ENCODE measurements at regions not wholly inside any gene's neighbourhood (a gene's known extent, or its start where the extent isn't known, plus 50 kb on each side); places are given as distances from the start of the nearest gene placed in this dataset.

DNA sequence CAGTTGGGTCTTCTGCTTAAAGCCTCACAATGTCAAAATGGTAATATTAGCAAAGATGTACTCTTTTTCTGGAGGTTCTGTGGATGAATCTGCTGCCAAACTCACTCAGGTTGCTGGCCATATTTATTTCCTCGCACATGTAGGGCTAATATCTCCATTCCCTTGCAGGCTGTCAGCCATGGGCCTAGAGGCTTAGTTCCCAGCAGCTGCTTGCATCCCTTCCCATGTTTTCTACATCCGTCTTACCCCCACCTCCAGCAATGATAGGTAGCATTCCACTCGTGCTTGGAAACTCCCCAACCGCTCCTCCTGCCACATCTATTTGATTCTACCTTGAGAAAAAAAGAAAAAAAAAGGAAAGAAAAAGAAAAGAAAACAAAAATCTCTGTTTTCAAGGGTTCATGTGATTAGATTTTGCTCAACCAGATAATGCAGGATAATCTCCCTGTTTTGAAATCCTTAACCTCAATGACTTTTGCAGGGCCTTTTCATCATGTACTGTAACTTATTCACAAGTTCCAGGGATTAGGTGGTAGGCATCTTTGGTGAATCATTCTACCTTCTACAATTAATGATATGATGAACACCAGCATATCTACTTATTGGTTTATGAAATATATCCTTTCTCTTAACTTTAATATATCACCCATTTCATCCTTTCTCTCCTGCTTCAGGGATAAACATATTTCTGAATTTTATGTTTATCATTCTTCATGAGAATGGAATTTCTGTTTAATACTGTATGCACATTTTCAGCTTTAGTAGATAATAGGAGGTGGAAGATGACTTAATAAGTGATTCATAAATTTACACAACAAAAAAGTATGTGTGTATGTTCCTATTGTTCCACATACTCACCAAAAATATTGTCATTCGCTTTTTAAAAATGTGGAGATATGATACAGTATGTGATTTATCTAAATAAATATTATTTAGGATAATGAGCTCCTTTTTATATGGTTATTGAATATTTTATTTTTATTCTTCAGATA, 931.9 kb downstream of the SLITRK5 start:
- no peak for ATAC-seq
- H4K20me1 ChIP-seq (ENCODE audit: insufficient read depth), result no peaks in the 10 kb centered on the region
- no peaks in the 10 kb centered on the region for H3K9me2 ChIP-seq (ENCODE audit: insufficient read depth)
- no peak overlapping the region for H3K27ac ChIP-seq (ENCODE audit: low read depth, low read length)
- no peak overlapping the region for H3K9ac ChIP-seq (ENCODE audit: low read length)
- no peak overlapping the region for H3K4me3 ChIP-seq (replicated peaks in 1 of 2; ENCODE audit: low read depth in 1 of 2, low read length in 2 of 2)
- no peaks in the 10 kb centered on the region for H3K4me1 ChIP-seq (ENCODE audit: control insufficient read depth in 1 of 2, insufficient read depth in 2 of 2, low read length in 2 of 2)
- CTCF ChIA-PET, result no interaction called here
- no peak overlapping the region for H2AFZ ChIP-seq (ENCODE audit: low read depth, low read length, poor library complexity, severe bottlenecking)
- H3K36me3 ChIP-seq (ENCODE audit: control insufficient read depth in 1 of 2, insufficient read depth in 2 of 2, low read length in 2 of 2), result no peaks in the 10 kb centered on the region
- H3K79me2 ChIP-seq (ENCODE audit: insufficient read depth, low read length), result no peaks in the 10 kb centered on the region
- POLR2A ChIA-PET, result no interaction called here
- BruUV-seq (replicated peaks), result no TSS peak
- H3K27me3 ChIP-seq (ENCODE audit: insufficient read depth, low read length), result no peaks in the 10 kb centered on the region
- DNase-seq (ENCODE audit: low read depth, low spot score), result no peak
- intact Hi-C loops (cut with micrococcal nuclease), result no loop called here
- no peaks in the 10 kb centered on the region for H3K9me3 ChIP-seq (ENCODE audit: control insufficient read depth in 1 of 2, insufficient read depth in 1 of 2, low read depth in 1 of 2, low read length in 2 of 2)
- RAD21 ChIA-PET (ENCODE audit: low non-redundant PET in 1 of 2, low total read pairs in 2 of 2, uncharacterized antibody in 2 of 2, unreplicated experiment in 2 of 2), result no interaction called here
- no peak overlapping the region for H3K4me2 ChIP-seq (ENCODE audit: low read length)
- TF ChIP-seq EZH2 (IDR thresholded peaks at IDR 0.05), result no peak
- TF ChIP-seq ZFX (IDR thresholded peaks at IDR 0.05), result no peak
- no peak for TF ChIP-seq CEBPB (IDR thresholded peaks at IDR 0.05; ENCODE audit: low read depth)
- no peak for TF ChIP-seq TCF7L2 (IDR thresholded peaks at IDR 0.05; ENCODE audit: borderline replicate concordance, extremely low read depth, insufficient read depth, insufficient read length)
- TF ChIP-seq EZH2phosphoT487 (IDR thresholded peaks at IDR 0.05; ENCODE audit: borderline replicate concordance), result no peak
- TF ChIP-seq POLR2A (IDR thresholded peaks at IDR 0.05; ENCODE audit: borderline replicate concordance, extremely low read depth, insufficient read depth, insufficient read length), result no peak
- no peak for TF ChIP-seq FOSL1 (IDR thresholded peaks at IDR 0.05; ENCODE audit: low read depth)
- TF ChIP-seq, protein P1, sequence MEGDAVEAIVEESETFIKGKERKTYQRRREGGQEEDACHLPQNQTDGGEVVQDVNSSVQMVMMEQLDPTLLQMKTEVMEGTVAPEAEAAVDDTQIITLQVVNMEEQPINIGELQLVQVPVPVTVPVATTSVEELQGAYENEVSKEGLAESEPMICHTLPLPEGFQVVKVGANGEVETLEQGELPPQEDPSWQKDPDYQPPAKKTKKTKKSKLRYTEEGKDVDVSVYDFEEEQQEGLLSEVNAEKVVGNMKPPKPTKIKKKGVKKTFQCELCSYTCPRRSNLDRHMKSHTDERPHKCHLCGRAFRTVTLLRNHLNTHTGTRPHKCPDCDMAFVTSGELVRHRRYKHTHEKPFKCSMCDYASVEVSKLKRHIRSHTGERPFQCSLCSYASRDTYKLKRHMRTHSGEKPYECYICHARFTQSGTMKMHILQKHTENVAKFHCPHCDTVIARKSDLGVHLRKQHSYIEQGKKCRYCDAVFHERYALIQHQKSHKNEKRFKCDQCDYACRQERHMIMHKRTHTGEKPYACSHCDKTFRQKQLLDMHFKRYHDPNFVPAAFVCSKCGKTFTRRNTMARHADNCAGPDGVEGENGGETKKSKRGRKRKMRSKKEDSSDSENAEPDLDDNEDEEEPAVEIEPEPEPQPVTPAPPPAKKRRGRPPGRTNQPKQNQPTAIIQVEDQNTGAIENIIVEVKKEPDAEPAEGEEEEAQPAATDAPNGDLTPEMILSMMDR (IDR thresholded peaks at IDR 0.05 in 2 of 3, conservative IDR thresholded peaks at IDR 0.05 in 1 of 3; ENCODE audit: borderline replicate concordance in 1 of 3, insufficient read depth in 1 of 3, low read depth in 2 of 3, low read length in 2 of 3), result no peak
- TF ChIP-seq, protein P2, sequence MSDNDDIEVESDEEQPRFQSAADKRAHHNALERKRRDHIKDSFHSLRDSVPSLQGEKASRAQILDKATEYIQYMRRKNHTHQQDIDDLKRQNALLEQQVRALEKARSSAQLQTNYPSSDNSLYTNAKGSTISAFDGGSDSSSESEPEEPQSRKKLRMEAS (IDR thresholded peaks at IDR 0.05), result no peak
- no peak for TF ChIP-seq SP1 (IDR thresholded peaks at IDR 0.05; ENCODE audit: low read depth)
- TF ChIP-seq SRF (IDR thresholded peaks at IDR 0.05; ENCODE audit: low read depth), result no peak
- no peak for TF ChIP-seq RAD21 (IDR thresholded peaks at IDR 0.05; ENCODE audit: low read depth)
- no peak for TF ChIP-seq POLR2AphosphoS5 (IDR thresholded peaks at IDR 0.05; ENCODE audit: low read depth, low read length)
- no peak for TF ChIP-seq EGR1 (IDR thresholded peaks at IDR 0.05; ENCODE audit: low read depth)
- no peak for TF ChIP-seq YY1 (IDR thresholded peaks at IDR 0.05; ENCODE audit: extremely low read depth, insufficient replicate concordance, low read depth, low read length)
- no peak for TF ChIP-seq SIN3A (IDR thresholded peaks at IDR 0.05; ENCODE audit: low read depth)
- TF ChIP-seq, protein P3, sequence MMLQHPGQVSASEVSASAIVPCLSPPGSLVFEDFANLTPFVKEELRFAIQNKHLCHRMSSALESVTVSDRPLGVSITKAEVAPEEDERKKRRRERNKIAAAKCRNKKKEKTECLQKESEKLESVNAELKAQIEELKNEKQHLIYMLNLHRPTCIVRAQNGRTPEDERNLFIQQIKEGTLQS (IDR thresholded peaks at IDR 0.05), result no peak
- TF ChIP-seq, protein P4, sequence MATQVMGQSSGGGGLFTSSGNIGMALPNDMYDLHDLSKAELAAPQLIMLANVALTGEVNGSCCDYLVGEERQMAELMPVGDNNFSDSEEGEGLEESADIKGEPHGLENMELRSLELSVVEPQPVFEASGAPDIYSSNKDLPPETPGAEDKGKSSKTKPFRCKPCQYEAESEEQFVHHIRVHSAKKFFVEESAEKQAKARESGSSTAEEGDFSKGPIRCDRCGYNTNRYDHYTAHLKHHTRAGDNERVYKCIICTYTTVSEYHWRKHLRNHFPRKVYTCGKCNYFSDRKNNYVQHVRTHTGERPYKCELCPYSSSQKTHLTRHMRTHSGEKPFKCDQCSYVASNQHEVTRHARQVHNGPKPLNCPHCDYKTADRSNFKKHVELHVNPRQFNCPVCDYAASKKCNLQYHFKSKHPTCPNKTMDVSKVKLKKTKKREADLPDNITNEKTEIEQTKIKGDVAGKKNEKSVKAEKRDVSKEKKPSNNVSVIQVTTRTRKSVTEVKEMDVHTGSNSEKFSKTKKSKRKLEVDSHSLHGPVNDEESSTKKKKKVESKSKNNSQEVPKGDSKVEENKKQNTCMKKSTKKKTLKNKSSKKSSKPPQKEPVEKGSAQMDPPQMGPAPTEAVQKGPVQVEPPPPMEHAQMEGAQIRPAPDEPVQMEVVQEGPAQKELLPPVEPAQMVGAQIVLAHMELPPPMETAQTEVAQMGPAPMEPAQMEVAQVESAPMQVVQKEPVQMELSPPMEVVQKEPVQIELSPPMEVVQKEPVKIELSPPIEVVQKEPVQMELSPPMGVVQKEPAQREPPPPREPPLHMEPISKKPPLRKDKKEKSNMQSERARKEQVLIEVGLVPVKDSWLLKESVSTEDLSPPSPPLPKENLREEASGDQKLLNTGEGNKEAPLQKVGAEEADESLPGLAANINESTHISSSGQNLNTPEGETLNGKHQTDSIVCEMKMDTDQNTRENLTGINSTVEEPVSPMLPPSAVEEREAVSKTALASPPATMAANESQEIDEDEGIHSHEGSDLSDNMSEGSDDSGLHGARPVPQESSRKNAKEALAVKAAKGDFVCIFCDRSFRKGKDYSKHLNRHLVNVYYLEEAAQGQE (IDR thresholded peaks at IDR 0.05; ENCODE audit: low read depth), result no peak
- TF ChIP-seq ZNF274 (IDR thresholded peaks at IDR 0.05; ENCODE audit: low read depth, low read length), result no peak

Data from HCT116 (cell line).